HG03039 (cell line): ENCODE measurements at regions not wholly inside any gene's neighbourhood (a gene's known extent, or its start where the extent isn't known, plus 50 kb on each side); places are given as distances from the start of the nearest gene placed in this dataset.

Experiments used
- ATAC-seq: cut with Tn5 transposase; IDR thresholded peaks from one replicate; pipeline ENCODE4 v1.9.1; 2021; ENCODE audit warnings: mild to moderate bottlenecking, moderate library complexity; ENCODE audit not compliant: unreplicated experiment

- peak; percentile 71 for ATAC-seq
Measured at GRCh38 chr12:40614923-40615322, 77.3 kb upstream of the CNTN1 start.

GRCh38 chr12:40615590-40615989 is 76.6 kb upstream of the CNTN1 start:
- no peak for ATAC-seq

- ATAC-seq: no peak
Measured at GRCh38 chr12:40616383-40616915, 75.8 kb upstream of the CNTN1 start.

- no peak for ATAC-seq
Measured at GRCh38 chr12:40618636-40619035, 73.6 kb upstream of the CNTN1 start.

- ATAC-seq: no peak
Measured at GRCh38 chr12:40620564-40621019, 71.6 kb upstream of the CNTN1 start.

- ATAC-seq: no peak
Measured at GRCh38 chr12:40622246-40622838, 69.9 kb upstream of the CNTN1 start.

GRCh38 chr12:40632171-40632570 is 60.1 kb upstream of the CNTN1 start:
- ATAC-seq: no peak

GRCh38 chr12:40632933-40633332 is 59.3 kb upstream of the CNTN1 start:
- ATAC-seq: no peak

- ATAC-seq: no peak
Measured at GRCh38 chr12:40634517-40635131, 57.6 kb upstream of the CNTN1 start.

- no peak for ATAC-seq
Measured at GRCh38 chr12:40635141-40635731, 57.0 kb upstream of the CNTN1 start.
